HCT116 (cell line): ENCODE measurements at regions not wholly inside any gene's neighbourhood (a gene's known extent, or its start where the extent isn't known, plus 50 kb on each side); places are given as distances from the start of the nearest gene placed in this dataset.

ENCODE experiments used
- ATAC-seq: fragments of 200-7000 bp; cut with Tn5 transposase; 2 replicates; pipeline ENCODE4 v1.9.1; 2020; ENCODE audit warnings: mild to moderate bottlenecking, moderate library complexity
- BruUV-seq: library from RNA; stranded (reverse); fragments of 400-500 nt; replicated peaks from 2 replicates; lab custom pipeline; 2021; lab: Mats Ljungman, UMichigan
- CTCF ChIA-PET: fragments of 300-600 bp; sonication (Branson Sonifier 250); formaldehyde crosslinking; loops from one replicate; lab custom pipeline; 2021; ENCODE audit warnings: antibody characterized with exemption; lab: Charles Lee
- POLR2A ChIA-PET: fragments of 300-600, 350-600 bp; sonication (Branson Sonifier 250); formaldehyde crosslinking; loops from one replicate; lab custom pipeline; 2021; ENCODE audit warnings: antibody characterized with exemption; lab: Charles Lee
- RAD21 ChIA-PET, 2 experiments: fragments of 300-600 bp; sonication (Branson Sonifier 250); formaldehyde crosslinking; loops; one replicate each; lab custom pipeline; 2023; ENCODE audit warnings: low total read pairs in 2 of 2; ENCODE audit not compliant: uncharacterized antibody in 2 of 2, unreplicated experiment in 2 of 2, low non-redundant PET in 1 of 2; lab: Charles Lee
- DNase-seq: peaks from one replicate; pipeline ENCODE4 v3.0.0-alpha.2; 2010; ENCODE audit warnings: low read depth, low spot score
- H2AFZ ChIP-seq: fragments of 200-600 bp; shearing (Covaris generic), sonication (generic); 2 replicates; pipeline ENCODE4 v1.6.1; 2017; ENCODE audit warnings: low read depth, mixed run types, mixed read lengths, antibody characterized with exemption, low read length; ENCODE audit not compliant: poor library complexity, severe bottlenecking
- H3K27ac ChIP-seq: 2 replicates; pipeline ENCODE4 v1.5.1; 2012; ENCODE audit warnings: low read depth, low read length
- H3K27me3 ChIP-seq: fragments of 200-600 bp; sonication (generic); 2 replicates; pipeline ENCODE4 v1.6.1; 2016; ENCODE audit warnings: mixed run types, low read length, mixed read lengths; ENCODE audit not compliant: insufficient read depth
- H3K36me3 ChIP-seq, 2 experiments: fragments of 200-500 bp in 1 of 2; fragments of 200-600 bp in 1 of 2; sonication (Bioruptor generic) in 1 of 2; sonication (generic) in 1 of 2; 2 replicates each; pipeline versions ENCODE4 v1.5.1 to v1.6.1; 2014 to 2016; ENCODE audit warnings: low read length in 2 of 2, inconsistent platforms in 1 of 2, mixed read lengths in 1 of 2, mixed run types in 1 of 2; ENCODE audit not compliant: insufficient read depth in 2 of 2, control insufficient read depth in 1 of 2
- H3K4me1 ChIP-seq, 2 experiments: fragments of 200-600 bp in 1 of 2; sonication (generic) in 1 of 2; 2 replicates each; pipeline versions ENCODE4 v1.5.1 to v1.6.1; 2012 to 2017; ENCODE audit warnings: low read length in 2 of 2, inconsistent platforms in 1 of 2, mild to moderate bottlenecking in 1 of 2, mixed read lengths in 1 of 2, mixed run types in 1 of 2, moderate library complexity in 1 of 2; ENCODE audit not compliant: insufficient read depth in 2 of 2, control insufficient read depth in 1 of 2
- H3K4me2 ChIP-seq: fragments of 200-600 bp; sonication (generic); 2 replicates; pipeline ENCODE4 v1.6.1; 2017; ENCODE audit warnings: mixed run types, low read length, mixed read lengths
- H3K4me3 ChIP-seq, 2 experiments: fragments of 200-600 bp in 1 of 2; sonication (generic) in 1 of 2; replicated peaks in 1 of 2; 2 replicates each; pipeline ENCODE4 v1.5.1; 2011 to 2016; ENCODE audit warnings: low read length in 2 of 2, control low read depth in 1 of 2, low read depth in 1 of 2, mild to moderate bottlenecking in 1 of 2, mixed read lengths in 1 of 2, mixed run types in 1 of 2
- H3K79me2 ChIP-seq: fragments of 200-600 bp; sonication (generic); 2 replicates; pipeline ENCODE4 v1.6.1; 2017; ENCODE audit warnings: mild to moderate bottlenecking, mixed run types, low read length, moderate library complexity, mixed read lengths; ENCODE audit not compliant: insufficient read depth
- H3K9ac ChIP-seq: fragments of 200-600 bp; sonication (generic); 2 replicates; pipeline ENCODE4 v1.6.1; 2016; ENCODE audit warnings: low read length, mixed read lengths
- H3K9me2 ChIP-seq: fragments of 200-600 bp; sonication (generic), shearing (Covaris generic); 2 replicates; pipeline ENCODE4 v1.6.1; 2017; ENCODE audit warnings: mixed run types, mild to moderate bottlenecking, moderate library complexity; ENCODE audit not compliant: insufficient read depth
- H3K9me3 ChIP-seq, 2 experiments: fragments of 200-500 bp in 1 of 2; fragments of 200-600 bp in 1 of 2; sonication (Bioruptor generic) in 1 of 2; sonication (generic) in 1 of 2; 2 replicates each; pipeline ENCODE4 v1.6.1; 2014 to 2017; ENCODE audit warnings: low read length in 2 of 2, mixed read lengths in 2 of 2, inconsistent platforms in 1 of 2, low read depth in 1 of 2, mild to moderate bottlenecking in 1 of 2, mixed run types in 1 of 2, moderate library complexity in 1 of 2; ENCODE audit not compliant: control insufficient read depth in 1 of 2, insufficient read depth in 1 of 2
- H4K20me1 ChIP-seq: fragments of 200-600 bp; sonication (generic), shearing (Covaris generic); 2 replicates; pipeline ENCODE4 v1.6.1; 2017; ENCODE audit warnings: mixed run types, mild to moderate bottlenecking, moderate library complexity; ENCODE audit not compliant: insufficient read depth
- CBX3 ChIP-seq: IDR thresholded peaks from 2 replicates; pipeline ENCODE4 v1.6.1; 2012; ENCODE audit warnings: low read depth
- CEBPB ChIP-seq: IDR thresholded peaks from 2 replicates; pipeline ENCODE4 v1.6.1; 2012; ENCODE audit warnings: low read depth
- EZH2 ChIP-seq: fragments of 200-600 bp; sonication (generic); IDR thresholded peaks from 2 replicates; pipeline ENCODE4 v1.6.1; 2017; ENCODE audit warnings: antibody characterized with exemption, mixed run types
- EZH2phosphoT487 ChIP-seq: fragments of 200-600 bp; IDR thresholded peaks from 2 replicates; pipeline ENCODE4 v1.6.1; 2018; ENCODE audit warnings: antibody characterized with exemption, borderline replicate concordance
- FOSL1 ChIP-seq: IDR thresholded peaks from 2 replicates; pipeline ENCODE4 v1.6.1; 2012; ENCODE audit warnings: low read depth
- JUND ChIP-seq: IDR thresholded peaks from 2 replicates; pipeline ENCODE4 v1.6.1; 2012
- POLR2A ChIP-seq: IDR thresholded peaks from 2 replicates; pipeline ENCODE4 v1.7.0; 2011; ENCODE audit warnings: borderline replicate concordance; ENCODE audit not compliant: insufficient read depth, insufficient read length; ENCODE audit errors: extremely low read depth
- SP1 ChIP-seq: IDR thresholded peaks from 2 replicates; pipeline ENCODE4 v1.6.1; 2012; ENCODE audit warnings: low read depth
- SRF ChIP-seq: IDR thresholded peaks from 2 replicates; pipeline ENCODE4 v1.6.1; 2012; ENCODE audit warnings: low read depth
- YY1 ChIP-seq: IDR thresholded peaks from 2 replicates; pipeline ENCODE4 v1.6.1; 2011; ENCODE audit warnings: low read length, low read depth, moderate library complexity, mild to moderate bottlenecking; ENCODE audit not compliant: insufficient replicate concordance; ENCODE audit errors: extremely low read depth
- ZFX ChIP-seq: fragments of 450-650 bp; IDR thresholded peaks from 2 replicates; pipeline ENCODE4 v1.6.1; 2017
- intact Hi-C: fragments of 100-400 bp; cut with micrococcal nuclease; formaldehyde crosslinking; loops from 2 replicates; pipeline ENCODE4 v1.10.0; 2022
- TF ChIP-seq, protein P1 (sequence below): IDR thresholded peaks from 2 replicates; pipeline ENCODE4 v1.6.1; 2012; ENCODE audit warnings: low read depth
- TF ChIP-seq, protein P2 (sequence below): IDR thresholded peaks from 2 replicates; pipeline ENCODE4 v1.6.1; 2011; ENCODE audit warnings: mild to moderate bottlenecking, low read length, moderate library complexity; ENCODE audit not compliant: insufficient replicate concordance; ENCODE audit errors: extremely low read depth
- TF ChIP-seq, protein P3 (sequence below): IDR thresholded peaks from 2 replicates; pipeline ENCODE4 v1.6.1; 2012
- TF ChIP-seq, protein P4 (sequence below): IDR thresholded peaks from 2 replicates; pipeline ENCODE4 v1.6.1; 2012

DNA sequence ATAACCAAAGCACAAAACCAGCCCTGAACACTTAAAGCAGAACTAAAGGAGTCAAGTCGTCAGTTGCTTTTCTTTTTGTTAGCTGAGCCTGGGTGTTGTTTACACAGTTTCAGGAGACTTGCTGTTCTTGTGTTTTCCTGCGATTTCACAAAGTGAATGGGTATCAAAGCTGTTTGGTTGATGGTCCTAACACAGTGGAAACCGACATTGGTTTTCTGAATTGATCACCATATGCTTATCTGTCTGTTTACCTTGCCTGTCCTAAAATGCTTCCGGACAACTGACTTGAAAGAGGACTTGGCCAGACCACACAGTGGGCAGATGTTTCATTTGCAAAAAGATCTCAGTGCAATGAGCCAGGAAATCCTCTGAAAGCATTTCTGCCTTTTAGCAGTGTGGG, 676.4 kb downstream of the PRELID2 start:
- Histone ChIP-seq H3K9me3 (no peaks in the 10 kb centered on the region), H3K4me3 (no peak overlapping the region), H3K4me1 (no peaks in the 10 kb centered on the region), H3K79me2 (no peaks in the 10 kb centered on the region), H3K36me3 (no peaks in the 10 kb centered on the region), H3K27me3 (peaks cover 38% of the 10 kb centered on the region), H3K27ac (no peak overlapping the region), H4K20me1 (no peaks in the 10 kb centered on the region), H3K4me2 (no peak overlapping the region)
- intact Hi-C loops, result no loop called here
- ChIA-PET RAD21 (no interaction called here), POLR2A (no interaction called here), CTCF (no interaction called here)
- TF ChIP-seq CEBPB (no peak), ZFX (no peak)
- TF ChIP-seq, all 23 proteins: peak for 0
- no peak for ATAC-seq
- BruUV-seq, result no TSS peak
- Histone ChIP-seq H3K9me2 (no peaks in the 10 kb centered on the region), H3K9ac (no peak overlapping the region), H2AFZ (no peak overlapping the region)
- DNase-seq, result no peak

DNA sequence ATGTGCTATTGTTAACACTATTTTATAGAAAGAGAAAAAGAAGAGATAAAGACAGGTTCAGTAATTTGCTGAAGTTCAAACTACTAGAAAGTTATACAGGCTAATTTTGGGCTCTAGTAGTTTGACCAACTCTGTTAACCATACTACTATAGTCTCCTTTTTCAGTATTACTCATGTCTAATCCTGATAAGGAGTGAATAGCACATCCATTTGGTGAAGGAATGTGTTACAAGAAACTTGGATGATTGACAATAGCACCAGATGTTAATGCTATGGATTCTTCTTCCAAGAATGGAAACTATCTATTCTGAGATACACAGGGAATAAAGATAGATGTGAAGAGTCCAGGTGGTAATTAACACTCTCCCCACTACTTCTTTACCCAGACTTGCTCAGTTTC, 677.3 kb downstream of the PRELID2 start:
- Histone ChIP-seq H3K4me2 (no peak overlapping the region), H3K79me2 (no peaks in the 10 kb centered on the region), H3K4me1 (no peaks in the 10 kb centered on the region), H3K9me3 (no peaks in the 10 kb centered on the region), H4K20me1 (no peaks in the 10 kb centered on the region), H2AFZ (no peak overlapping the region), H3K9ac (no peak overlapping the region), H3K9me2 (no peaks in the 10 kb centered on the region), H3K36me3 (no peaks in the 10 kb centered on the region), H3K4me3 (no peak overlapping the region), H3K27me3 (peaks cover 38% of the 10 kb centered on the region), H3K27ac (no peak overlapping the region)
- DNase-seq (no peak), ATAC-seq (no peak)
- intact Hi-C loops, result no loop called here
- TF ChIP-seq EZH2phosphoT487 (no peak), SP1 (no peak), EZH2 (no peak), JUND (no peak), ZFX (no peak), YY1 (no peak), SRF (no peak), POLR2A (no peak), FOSL1 (no peak), CBX3 (no peak)
- TF ChIP-seq, protein P1, sequence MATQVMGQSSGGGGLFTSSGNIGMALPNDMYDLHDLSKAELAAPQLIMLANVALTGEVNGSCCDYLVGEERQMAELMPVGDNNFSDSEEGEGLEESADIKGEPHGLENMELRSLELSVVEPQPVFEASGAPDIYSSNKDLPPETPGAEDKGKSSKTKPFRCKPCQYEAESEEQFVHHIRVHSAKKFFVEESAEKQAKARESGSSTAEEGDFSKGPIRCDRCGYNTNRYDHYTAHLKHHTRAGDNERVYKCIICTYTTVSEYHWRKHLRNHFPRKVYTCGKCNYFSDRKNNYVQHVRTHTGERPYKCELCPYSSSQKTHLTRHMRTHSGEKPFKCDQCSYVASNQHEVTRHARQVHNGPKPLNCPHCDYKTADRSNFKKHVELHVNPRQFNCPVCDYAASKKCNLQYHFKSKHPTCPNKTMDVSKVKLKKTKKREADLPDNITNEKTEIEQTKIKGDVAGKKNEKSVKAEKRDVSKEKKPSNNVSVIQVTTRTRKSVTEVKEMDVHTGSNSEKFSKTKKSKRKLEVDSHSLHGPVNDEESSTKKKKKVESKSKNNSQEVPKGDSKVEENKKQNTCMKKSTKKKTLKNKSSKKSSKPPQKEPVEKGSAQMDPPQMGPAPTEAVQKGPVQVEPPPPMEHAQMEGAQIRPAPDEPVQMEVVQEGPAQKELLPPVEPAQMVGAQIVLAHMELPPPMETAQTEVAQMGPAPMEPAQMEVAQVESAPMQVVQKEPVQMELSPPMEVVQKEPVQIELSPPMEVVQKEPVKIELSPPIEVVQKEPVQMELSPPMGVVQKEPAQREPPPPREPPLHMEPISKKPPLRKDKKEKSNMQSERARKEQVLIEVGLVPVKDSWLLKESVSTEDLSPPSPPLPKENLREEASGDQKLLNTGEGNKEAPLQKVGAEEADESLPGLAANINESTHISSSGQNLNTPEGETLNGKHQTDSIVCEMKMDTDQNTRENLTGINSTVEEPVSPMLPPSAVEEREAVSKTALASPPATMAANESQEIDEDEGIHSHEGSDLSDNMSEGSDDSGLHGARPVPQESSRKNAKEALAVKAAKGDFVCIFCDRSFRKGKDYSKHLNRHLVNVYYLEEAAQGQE, result no peak
- TF ChIP-seq, protein P2, sequence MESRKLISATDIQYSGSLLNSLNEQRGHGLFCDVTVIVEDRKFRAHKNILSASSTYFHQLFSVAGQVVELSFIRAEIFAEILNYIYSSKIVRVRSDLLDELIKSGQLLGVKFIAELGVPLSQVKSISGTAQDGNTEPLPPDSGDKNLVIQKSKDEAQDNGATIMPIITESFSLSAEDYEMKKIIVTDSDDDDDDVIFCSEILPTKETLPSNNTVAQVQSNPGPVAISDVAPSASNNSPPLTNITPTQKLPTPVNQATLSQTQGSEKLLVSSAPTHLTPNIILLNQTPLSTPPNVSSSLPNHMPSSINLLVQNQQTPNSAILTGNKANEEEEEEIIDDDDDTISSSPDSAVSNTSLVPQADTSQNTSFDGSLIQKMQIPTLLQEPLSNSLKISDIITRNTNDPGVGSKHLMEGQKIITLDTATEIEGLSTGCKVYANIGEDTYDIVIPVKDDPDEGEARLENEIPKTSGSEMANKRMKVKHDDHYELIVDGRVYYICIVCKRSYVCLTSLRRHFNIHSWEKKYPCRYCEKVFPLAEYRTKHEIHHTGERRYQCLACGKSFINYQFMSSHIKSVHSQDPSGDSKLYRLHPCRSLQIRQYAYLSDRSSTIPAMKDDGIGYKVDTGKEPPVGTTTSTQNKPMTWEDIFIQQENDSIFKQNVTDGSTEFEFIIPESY, result no peak
- TF ChIP-seq, protein P3, sequence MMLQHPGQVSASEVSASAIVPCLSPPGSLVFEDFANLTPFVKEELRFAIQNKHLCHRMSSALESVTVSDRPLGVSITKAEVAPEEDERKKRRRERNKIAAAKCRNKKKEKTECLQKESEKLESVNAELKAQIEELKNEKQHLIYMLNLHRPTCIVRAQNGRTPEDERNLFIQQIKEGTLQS, result no peak
- TF ChIP-seq, protein P4, sequence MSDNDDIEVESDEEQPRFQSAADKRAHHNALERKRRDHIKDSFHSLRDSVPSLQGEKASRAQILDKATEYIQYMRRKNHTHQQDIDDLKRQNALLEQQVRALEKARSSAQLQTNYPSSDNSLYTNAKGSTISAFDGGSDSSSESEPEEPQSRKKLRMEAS, result no peak
- ChIA-PET CTCF (no interaction called here), POLR2A (no interaction called here), RAD21 (no interaction called here)
- BruUV-seq, result no TSS peak
